DOHH2 (cell line): ENCODE measurements at regions not wholly inside any gene's neighbourhood (a gene's known extent, or its start where the extent isn't known, plus 50 kb on each side); places are given as distances from the start of the nearest gene placed in this dataset.

Source experiments
- H3F3A ChIP-seq: fragments of 200-600 bp; sonication (generic), shearing (Covaris generic); 2 replicates; pipeline ENCODE4 v1.6.0; 2016; ENCODE audit warnings: antibody characterized with exemption, mild to moderate bottlenecking; ENCODE audit not compliant: control insufficient read depth, insufficient read depth
- H3K27ac ChIP-seq: fragments of 200-600 bp; sonication (generic); 2 replicates; pipeline ENCODE4 v1.5.1; 2014; ENCODE audit warnings: low read depth, mild to moderate bottlenecking, low read length, moderate library complexity
- H3K27me3 ChIP-seq: fragments of 200-600 bp; sonication (generic); 2 replicates; pipeline ENCODE4 v1.6.1; 2014; ENCODE audit warnings: mild to moderate bottlenecking, low read length, mixed read lengths; ENCODE audit not compliant: control insufficient read depth
- H3K36me3 ChIP-seq: fragments of 200-600 bp; sonication (generic); 2 replicates; pipeline ENCODE4 v1.6.1; 2014; ENCODE audit warnings: mild to moderate bottlenecking, low read length, moderate library complexity, mixed read lengths; ENCODE audit not compliant: control insufficient read depth
- H3K4me1 ChIP-seq: fragments of 200-600 bp; sonication (generic); 2 replicates; pipeline ENCODE4 v1.6.1; 2014; ENCODE audit warnings: mild to moderate bottlenecking, low read length, mixed read lengths; ENCODE audit not compliant: control insufficient read depth
- H3K4me2 ChIP-seq: fragments of 200-600 bp; sonication (generic); 2 replicates; pipeline ENCODE4 v1.6.0; 2014; ENCODE audit warnings: mild to moderate bottlenecking, low read length, moderate library complexity
- H3K4me3 ChIP-seq: fragments of 200-600 bp; sonication (generic); 2 replicates; pipeline ENCODE4 v1.5.1; 2014; ENCODE audit warnings: mild to moderate bottlenecking, low read length, mixed read lengths
- H3K79me2 ChIP-seq: fragments of 200-600 bp; sonication (generic); 2 replicates; pipeline ENCODE4 v1.6.1; 2014; ENCODE audit warnings: mild to moderate bottlenecking, low read length, mixed read lengths; ENCODE audit not compliant: control insufficient read depth
- H3K9me2 ChIP-seq: fragments of 200-600 bp; sonication (generic); replicated peaks from 2 replicates; pipeline ENCODE4 v1.6.1; 2014; ENCODE audit warnings: mild to moderate bottlenecking, low read length, mixed read lengths; ENCODE audit not compliant: control insufficient read depth
- H3K9me3 ChIP-seq: fragments of 200-600 bp; sonication (generic); 2 replicates; pipeline ENCODE4 v1.6.1; 2014; ENCODE audit warnings: antibody characterized with exemption, low read length, mixed read lengths; ENCODE audit not compliant: control insufficient read depth, insufficient read depth
- H4K20me1 ChIP-seq: fragments of 200-600 bp; sonication (generic); 2 replicates; pipeline ENCODE4 v1.6.0; 2014; ENCODE audit warnings: low read depth, mild to moderate bottlenecking, antibody characterized with exemption, low read length, moderate library complexity; ENCODE audit not compliant: control insufficient read depth, insufficient read depth
- CTCF ChIP-seq: fragments of 200-600 bp; sonication (generic); IDR thresholded peaks from one replicate; pipeline ENCODE4 v1.5.1; 2014; ENCODE audit warnings: antibody characterized with exemption, mild to moderate bottlenecking, low read depth, low read length; ENCODE audit not compliant: poor library complexity, severe bottlenecking
- EZH2phosphoT487 ChIP-seq: fragments of 200-600 bp; sonication (generic); IDR thresholded peaks from 2 replicates; pipeline ENCODE4 v1.6.1; 2017; ENCODE audit warnings: borderline replicate concordance, mild to moderate bottlenecking, antibody characterized with exemption, low read length, moderate library complexity, mixed read lengths

- H4K20me1 ChIP-seq: no peaks in the 10 kb centered on the region
- H3K79me2 ChIP-seq: no peaks in the 10 kb centered on the region
- no peaks in the 10 kb centered on the region for H3K27me3 ChIP-seq
- no peak overlapping the region for H3K4me3 ChIP-seq
- no peak overlapping the region for H3K4me2 ChIP-seq
- TF ChIP-seq EZH2phosphoT487 (no peak), CTCF (no peak)
- H3F3A ChIP-seq: peaks cover 23% of the 10 kb centered on the region
- H3K36me3 ChIP-seq: no peaks in the 10 kb centered on the region
- H3K9me2 ChIP-seq: no peaks in the 10 kb centered on the region
- H3K4me1 ChIP-seq: peaks cover 78% of the 10 kb centered on the region
- H3K27ac ChIP-seq: no peak overlapping the region
- peaks cover 14% of the 10 kb centered on the region for H3K9me3 ChIP-seq
Measured at GRCh38 chr10:123395906-123396305, 241.7 kb downstream of the BUB3 start.

- peak overlapping the region; percentile 44 for H3K4me2 ChIP-seq
- H3K4me3 ChIP-seq: 0 out of 2 replicates have a peak overlapping the region, but pooled peaks have one; percentile 3
- H3F3A ChIP-seq: peaks cover 12% of the 10 kb centered on the region
- peaks cover 77% of the 10 kb centered on the region for H3K4me1 ChIP-seq
- no peaks in the 10 kb centered on the region for H3K27me3 ChIP-seq
- H3K79me2 ChIP-seq: no peaks in the 10 kb centered on the region
- peak overlapping the region; percentile 40 for H3K27ac ChIP-seq
- no peaks in the 10 kb centered on the region for H3K9me2 ChIP-seq
- H4K20me1 ChIP-seq: no peaks in the 10 kb centered on the region
- H3K36me3 ChIP-seq: peaks cover 2% of the 10 kb centered on the region
- TF ChIP-seq EZH2phosphoT487: no peak
- no peak for TF ChIP-seq CTCF
- peaks cover 16% of the 10 kb centered on the region for H3K9me3 ChIP-seq
Measured at GRCh38 chr10:123398180-123398591, 244.0 kb downstream of the BUB3 start.

- Histone ChIP-seq H3K79me2 (no peaks in the 10 kb centered on the region), H3K9me3 (peaks cover 21% of the 10 kb centered on the region), H3K4me1 (peaks cover 77% of the 10 kb centered on the region), H3F3A (peaks cover 11% of the 10 kb centered on the region), H3K4me3 (no peak overlapping the region), H3K27me3 (no peaks in the 10 kb centered on the region), H3K9me2 (no peaks in the 10 kb centered on the region), H4K20me1 (no peaks in the 10 kb centered on the region), H3K4me2 (peak overlapping the region; percentile 10; the same call in 1 of the 2 replicates), H3K27ac (0 out of 2 replicates have a peak overlapping the region, but pooled peaks have one; percentile 2), H3K36me3 (peaks cover 8% of the 10 kb centered on the region)
- TF ChIP-seq EZH2phosphoT487 (no peak), CTCF (no peak)
Measured at GRCh38 chr10:123398756-123399155, 244.6 kb downstream of the BUB3 start.
